HG03460 (cell line): ENCODE measurements at regions not wholly inside any gene's neighbourhood (a gene's known extent, or its start where the extent isn't known, plus 50 kb on each side); places are given as distances from the start of the nearest gene placed in this dataset.
"Not testable (repeated sequence)": the region's sequence is repeated elsewhere in the genome, so short reads cannot be mapped to it uniquely, and the experiment has no call there.

Source experiments
- ATAC-seq: cut with Tn5 transposase; IDR thresholded peaks from one replicate; pipeline ENCODE4 v1.9.1; 2021; ENCODE audit not compliant: unreplicated experiment

DNA sequence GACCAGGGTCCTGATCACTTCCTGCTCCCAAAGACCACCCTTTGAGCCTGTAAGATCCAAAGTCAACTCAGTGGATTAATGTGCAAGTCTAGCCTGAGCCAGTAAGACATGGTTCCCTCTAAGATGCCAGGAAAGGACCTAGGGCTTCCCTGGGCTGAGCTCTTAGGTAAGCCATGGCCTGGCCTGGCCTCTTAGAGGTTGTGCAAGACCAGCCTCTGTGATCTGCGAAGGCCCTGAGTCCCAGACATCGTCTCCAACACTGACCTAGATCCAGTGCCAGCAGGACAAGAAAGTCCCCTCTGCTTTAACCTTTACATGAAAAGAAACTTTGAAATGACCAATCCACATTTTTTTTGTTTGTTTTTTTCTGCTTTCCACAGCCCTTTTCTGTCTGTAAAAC is 73.6 kb upstream of the CYP1B1 start:
- ATAC-seq: no peak

DNA sequence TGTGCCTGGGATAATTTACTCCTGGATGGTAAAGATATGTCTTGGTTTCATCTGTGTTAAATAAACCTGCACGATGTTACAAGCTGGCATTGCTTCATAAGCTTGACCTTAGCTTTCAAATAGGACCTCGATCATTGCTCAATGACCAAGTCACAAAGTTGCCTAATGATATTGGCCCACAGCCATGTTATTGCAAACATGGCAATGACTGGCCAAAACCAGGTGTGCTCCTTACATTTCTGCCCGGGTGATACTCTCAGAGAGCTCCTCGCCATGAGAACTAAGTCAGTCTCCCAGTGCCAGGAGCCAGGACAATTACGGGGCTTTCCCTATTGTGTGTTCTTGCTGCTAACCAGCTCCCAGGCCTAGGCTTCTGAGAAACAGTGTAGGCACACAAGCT is 72.5 kb upstream of the CYP1B1 start:
- ATAC-seq: no peak

DNA sequence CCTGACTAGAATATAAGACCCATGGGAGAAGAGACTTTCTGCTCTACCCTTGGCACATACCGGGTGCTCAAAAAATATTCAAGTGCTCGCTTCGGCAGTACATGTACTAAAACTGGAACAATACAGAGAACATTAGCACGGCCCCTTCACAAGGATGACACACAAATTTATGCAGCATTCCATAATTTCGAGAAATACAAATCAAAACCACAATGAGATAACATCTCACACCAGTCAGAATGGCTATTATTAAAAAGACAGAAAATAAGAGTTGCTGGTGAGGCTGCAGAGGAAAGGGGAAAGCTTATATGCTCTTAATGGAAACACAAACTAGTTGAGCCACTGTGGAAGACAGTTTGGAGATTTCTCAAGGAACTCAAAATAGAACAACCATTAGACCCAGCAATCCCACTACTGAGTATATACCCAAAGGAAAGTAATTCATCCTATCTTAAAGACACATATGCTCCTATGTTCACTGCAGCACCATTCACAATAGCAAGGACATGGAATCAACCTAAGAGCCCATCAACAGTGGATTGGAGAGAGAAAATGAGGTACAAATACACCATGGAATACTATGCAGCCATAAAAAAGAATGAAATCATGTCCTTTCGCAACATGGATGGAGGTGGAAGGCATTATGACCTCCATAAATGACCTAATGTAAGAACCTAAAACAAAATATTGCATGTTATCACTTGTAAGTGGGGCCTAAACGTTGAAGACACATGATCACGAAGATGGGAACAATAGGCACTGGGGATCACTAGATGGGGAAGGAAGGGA is 71.6 kb upstream of the CYP1B1 start:
- peak; percentile 19 for ATAC-seq

DNA sequence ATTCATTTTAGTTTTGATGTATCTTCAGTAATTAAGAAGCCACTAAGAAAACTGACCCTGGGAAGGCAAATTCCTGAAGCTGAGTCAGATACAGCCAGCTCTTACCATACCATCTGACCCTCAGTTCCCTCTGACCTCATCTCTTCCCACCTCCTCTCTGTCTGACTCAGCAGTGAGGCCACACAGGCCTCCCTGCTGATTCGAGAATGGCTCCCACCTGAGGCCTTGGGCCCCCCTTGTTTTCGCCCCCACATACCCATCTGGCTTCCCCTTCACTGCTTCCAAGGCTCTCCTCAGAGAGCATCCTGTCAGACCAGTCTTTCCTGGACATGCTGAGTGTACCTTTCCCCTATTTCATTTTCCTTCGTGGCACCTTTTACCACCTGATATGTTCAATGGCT is 71.0 kb upstream of the CYP1B1 start:
- peak; percentile 86 for ATAC-seq

DNA sequence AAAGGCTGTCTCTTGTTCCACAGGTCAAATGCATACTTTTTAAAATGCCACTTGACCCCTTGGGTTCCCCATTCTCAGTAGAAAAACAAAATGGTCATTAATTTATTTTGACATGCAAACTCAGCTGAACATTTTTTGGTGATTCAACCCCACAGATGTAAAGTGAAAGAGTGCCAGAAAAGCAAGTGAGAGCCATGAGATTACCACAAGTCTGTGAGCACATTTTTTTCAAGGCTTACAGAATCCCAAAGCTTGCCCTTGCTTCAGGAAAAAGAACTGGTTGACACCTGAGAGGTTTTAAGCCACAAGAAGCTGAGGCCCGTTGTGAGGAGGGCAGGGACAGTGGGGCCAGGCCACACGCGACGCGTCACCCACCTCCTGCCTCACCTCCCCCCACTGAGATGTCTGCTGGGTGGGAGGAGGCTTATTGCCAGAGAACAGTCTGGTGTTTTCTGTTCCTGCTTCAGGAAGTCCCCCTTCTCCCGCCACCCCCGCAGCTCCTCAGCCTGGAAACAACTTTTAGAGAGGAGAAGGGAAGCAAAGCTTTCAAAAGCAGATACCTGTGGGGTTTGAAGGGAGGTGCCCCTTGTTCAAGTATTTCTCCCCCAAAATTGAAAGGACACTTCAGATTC is 70.4 kb upstream of the CYP1B1 start:
- peak; percentile 72 for ATAC-seq

DNA sequence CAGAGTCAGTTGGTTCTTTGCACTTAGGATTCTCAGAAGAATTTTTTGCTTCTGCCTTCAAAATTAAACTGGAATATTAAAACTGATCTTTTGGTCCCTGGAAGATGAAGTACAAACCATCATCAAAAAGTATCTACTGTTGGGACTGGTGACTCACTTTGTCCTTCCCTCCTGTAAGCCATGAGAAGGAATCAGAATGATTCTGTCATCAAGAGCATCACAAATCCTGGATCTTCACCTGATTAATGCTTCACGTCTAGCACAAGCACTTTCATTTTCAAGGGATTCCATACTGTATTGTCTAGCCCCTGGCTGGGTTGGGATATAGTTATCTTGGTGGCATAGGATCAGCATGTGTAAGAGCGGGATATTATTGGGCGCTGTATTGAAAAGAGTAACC is 69.3 kb upstream of the CYP1B1 start:
- no peak for ATAC-seq

DNA sequence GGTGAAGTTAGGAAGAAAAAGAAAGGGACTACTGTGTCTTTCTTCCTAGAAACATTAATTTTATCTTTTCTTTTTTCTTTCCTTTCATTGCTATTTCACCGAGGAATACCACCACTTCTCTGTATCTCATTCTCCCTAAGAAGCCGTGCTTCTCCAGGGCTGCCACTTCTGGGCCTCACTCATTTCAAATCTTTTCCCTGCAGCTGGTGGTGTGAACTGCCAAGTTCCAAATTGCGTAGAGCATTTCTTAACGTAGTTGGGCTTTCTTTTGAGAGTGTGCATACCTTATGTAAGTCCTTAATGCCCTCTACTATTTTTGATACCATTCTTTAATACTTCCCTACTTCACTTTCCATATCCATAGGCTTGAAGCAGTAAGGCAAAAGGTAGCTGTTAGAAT is 66.7 kb upstream of the CYP1B1 start:
- no peak for ATAC-seq

DNA sequence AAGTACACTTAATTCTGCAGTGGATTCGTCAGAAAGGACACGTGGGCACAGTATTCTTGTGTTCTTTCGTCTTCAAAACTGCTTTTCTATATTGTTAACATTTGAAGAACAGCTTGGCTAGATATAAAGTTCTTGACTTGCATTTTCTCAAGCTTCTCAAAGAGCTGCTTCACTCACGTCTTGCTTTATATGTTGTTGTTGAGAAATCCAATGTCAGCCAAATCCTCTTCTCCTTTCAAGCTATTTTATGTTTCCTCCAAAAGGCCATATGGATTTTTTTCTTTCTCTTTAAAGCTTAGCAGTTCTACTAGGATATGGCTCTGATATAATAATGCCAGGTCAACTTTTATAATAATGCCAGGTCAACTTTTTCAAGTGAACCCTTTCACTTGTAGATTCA is 65.5 kb upstream of the CYP1B1 start:
- ATAC-seq: no peak

DNA sequence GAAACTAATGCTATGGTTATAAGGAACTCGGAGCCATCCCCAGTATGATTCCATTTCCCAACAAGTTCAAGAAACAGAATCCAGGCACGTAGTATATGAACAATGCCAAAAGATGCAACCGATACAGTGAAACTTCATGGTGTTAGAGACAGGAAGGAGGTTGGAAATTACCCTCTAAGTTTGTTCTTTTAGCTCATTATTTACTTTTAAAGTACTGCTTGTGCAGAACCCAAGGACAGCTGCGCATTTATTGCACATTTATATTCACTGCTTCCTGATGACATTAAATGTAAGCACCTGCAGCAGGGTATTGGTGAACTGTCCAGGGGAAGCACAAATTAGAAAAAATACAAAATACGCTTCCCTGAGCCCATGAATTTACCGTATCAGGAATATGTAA is 63.0 kb upstream of the CYP1B1 start:
- no peak for ATAC-seq

DNA sequence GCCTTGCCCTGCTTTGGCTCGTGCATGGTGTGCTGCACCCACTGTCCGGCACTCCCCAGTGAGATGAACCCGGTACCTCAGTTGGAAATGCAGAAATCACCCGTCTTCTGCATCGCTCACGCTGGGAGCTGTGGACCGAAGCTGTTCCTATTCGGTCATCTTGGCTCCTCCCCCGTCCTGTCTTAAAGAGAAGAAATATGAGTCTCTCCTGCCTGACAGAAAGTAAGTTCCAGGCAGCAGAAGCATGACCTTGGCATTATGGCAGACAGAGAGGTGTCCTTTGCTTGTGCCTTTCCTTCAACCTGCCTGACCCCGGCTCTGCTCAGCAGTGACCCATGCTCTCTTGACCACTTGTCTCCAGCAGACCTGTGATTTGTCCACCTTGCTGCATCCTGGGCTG is 62.5 kb upstream of the CYP1B1 start:
- no peak for ATAC-seq

DNA sequence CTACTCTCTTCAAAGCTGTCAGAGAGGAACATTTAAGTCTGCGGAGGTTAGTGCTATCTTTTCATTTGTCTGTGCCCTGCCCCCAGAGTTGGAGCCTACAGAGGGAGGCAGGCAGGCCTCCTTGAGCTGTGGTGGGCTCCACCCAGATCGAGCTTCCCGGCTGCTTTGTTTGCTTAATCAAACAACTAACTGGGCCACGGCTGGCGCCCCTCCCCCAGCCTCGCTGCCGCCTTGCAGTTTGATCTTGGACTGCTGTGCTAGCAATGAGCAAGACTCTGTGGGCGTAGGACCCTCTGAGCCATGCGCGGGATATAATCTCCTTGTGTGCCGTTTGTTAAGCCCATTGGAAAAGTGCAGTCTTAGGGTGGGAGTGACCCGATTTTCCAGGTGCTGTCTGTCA is 62.0 kb upstream of the CYP1B1 start:
- not testable (repeated sequence) for ATAC-seq

DNA sequence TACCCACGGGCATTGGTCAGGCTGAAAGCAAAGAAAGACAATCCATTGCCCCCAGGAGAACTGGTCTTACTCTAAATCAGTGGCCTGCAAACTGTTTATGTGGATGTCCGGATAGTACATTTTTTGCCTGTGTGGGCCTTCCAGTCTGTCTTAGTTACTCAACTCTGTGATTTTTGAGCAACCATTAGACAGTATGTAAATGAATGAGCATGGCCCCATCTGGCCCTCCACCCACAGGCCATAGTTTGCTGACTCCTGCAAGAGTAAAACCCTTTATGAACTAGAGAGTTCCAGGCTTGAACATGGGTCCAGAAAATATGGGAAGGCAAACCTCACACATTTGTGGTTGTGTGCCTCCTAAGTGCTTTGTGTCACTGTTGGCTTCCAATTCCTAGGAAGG is 55.7 kb upstream of the CYP1B1 start:
- ATAC-seq: no peak

DNA sequence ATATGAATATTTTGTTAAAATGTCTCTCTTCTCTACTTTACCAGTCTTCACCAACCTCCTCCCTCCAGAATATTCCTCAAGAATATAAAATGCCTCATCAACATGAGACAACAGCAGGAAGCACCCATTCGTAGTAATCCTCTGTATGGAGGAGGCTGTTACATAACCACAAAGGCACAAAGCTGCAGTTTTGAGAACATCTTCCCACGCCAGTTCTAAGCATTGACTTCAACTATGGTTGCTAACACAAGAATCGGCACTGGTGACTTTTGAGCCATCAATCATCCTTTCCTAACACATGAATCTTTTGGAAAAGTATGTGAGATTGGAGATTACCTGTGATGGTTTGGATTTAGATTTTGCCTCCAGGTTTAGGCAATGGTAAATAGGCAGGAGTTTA is 54.9 kb upstream of the CYP1B1 start:
- no peak for ATAC-seq

DNA sequence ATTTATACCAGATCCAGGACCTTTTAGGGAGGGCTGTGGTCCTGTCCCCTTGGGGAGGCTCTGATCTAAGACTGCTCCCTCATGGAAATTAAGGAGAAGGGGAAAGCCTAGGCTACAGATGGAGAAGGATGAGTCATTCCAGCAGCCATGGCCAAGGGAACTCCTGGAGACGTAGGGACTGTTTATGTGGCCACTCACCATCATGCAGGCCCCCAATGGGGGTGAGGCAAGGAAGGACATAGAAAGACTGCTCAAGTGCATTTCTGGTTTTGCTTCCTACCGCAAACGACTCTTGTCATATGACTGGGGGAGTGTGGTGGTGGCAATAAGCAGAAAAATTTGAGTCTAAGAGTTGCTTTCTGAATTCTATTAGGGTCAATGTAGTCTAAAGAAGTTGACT is 54.0 kb upstream of the CYP1B1 start:
- no peak for ATAC-seq

DNA sequence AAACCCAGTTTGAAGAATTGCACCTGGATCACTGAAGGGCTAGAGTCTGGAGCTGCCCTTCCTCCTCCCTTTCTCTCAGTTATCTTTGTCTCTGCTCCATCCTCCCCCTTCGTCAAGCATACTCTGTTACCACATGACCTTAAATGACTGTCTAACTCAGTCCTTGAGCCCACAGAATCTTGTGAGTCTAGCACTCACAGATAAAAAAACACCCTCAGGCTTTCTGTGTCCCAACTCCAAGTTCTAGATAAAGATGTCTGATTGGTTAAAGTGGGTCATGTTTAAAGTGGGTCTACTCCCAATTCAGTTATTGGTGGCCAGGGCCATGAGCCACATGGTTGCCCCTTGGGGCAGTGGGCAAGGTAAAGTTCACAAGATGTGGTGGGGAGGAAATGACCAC is 53.5 kb upstream of the CYP1B1 start:
- ATAC-seq: no peak

DNA sequence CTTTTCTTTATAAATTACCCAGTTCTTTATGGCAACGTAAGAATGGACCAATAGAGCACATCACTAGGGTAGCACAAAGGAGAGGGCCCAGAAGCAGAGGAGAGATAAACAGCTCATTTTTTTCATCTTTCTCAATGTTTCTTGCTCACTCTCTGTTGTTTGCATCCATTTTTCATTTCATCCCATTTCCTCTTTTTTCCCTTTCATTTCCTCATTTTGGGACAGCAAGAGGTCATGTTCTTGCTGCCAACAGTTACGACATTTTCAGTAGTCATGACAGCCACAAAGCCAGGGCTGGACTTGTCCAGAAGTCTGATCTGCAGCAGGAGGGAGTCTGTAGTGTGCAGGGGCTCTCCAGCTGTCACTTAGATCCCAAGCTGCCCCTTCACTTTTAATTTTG is 52.7 kb upstream of the CYP1B1 start:
- ATAC-seq: no peak

DNA sequence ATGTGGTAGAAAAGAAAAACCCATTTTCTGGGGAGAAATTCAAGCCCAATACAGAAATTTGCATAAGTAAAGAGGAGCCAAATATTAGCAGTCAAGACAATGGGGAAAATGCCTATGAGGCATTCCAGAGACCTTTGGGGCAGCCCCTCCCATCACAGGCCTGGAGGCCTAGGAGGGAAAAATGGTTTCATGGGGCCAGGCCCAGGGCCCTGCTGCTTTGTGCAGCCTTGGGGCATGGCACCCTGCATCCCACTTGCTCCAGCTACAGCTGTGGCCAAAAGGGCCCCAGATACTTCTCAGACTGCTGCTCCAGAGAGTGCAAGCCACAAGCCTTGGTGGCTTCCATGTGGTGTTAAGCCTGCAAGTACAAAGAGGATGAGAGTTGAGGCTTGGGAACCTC is 51.3 kb upstream of the CYP1B1 start:
- ATAC-seq: no peak

DNA sequence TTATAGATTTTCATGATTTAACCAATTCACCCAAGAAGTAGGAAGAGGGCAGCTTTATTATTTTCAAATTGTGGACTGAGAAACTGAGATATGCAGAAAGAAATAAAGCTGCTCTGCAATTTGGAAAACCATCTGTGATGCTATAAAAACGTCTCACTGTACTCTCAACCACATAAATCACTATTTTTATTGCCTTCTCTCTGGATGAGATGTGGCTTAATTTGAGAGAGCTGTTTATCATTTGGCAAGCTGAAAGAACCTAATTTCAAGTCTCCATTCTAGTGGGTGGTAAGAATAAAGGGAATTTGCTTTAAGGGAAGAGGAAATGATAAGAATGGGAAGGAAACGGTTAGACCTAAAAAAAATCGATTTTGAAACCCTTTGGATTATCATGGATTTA is 49.9 kb upstream of the CYP1B1 start:
- no peak for ATAC-seq
